DMS153 treated with DMSO at 0.1 percent for 48 hours (cell line): ENCODE measurements at regions not wholly inside any gene's neighbourhood (a gene's known extent, or its start where the extent isn't known, plus 50 kb on each side); places are given as distances from the start of the nearest gene placed in this dataset.
"Not testable (repeated sequence)": the region's sequence is repeated elsewhere in the genome, so short reads cannot be mapped to it uniquely, and the experiment has no call there.

Source experiments
- DNase-seq: peaks from one replicate; lab custom pipeline; 2025; ENCODE audit not compliant: unreplicated experiment; lab: John Stamatoyannopoulos, UW

DNA sequence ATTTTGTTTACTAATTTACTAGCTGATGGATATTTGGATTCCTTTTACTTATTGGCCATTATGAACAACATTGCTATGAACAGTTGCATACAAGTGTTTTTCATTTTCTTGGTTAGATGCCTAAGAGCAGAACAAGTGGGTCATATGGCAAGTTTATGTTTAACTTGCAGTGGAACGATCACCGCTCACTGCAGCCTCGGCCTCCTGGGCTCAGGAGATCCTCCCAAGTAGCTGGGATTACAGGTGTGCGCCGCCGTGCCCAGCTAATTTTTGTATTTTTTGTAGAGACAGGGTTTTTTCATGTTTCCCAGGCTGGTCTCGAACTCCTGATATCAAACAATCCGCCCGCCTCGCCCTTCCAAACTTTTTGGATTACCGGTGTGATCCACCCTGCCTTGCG, 820.5 kb upstream of the TMPRSS15 start:
- no peak for DNase-seq

GRCh38 chr21:19228226-19228625, 824.6 kb upstream of the TMPRSS15 start:
- DNase-seq = no peak

DNA sequence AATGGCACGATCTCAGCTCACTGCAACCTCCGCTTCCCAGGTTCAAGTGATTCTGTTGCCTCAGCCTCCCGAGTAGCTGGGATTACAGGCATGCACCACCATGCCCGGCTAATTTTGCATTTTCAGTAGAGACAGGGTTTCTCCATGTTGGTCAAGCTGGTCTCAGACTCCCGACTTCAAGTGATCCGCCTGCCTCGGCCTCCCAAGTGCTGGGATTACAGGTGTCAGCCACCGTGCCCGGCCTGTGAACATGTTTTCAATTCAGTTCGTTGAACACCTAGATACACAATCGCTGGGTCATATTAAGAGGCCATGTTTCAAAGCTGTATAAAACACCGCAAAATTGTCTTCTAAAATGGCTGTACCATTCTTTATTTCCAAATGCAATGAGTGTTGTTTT, 830.3 kb upstream of the TMPRSS15 start:
- DNase-seq = not testable (repeated sequence)

DNA sequence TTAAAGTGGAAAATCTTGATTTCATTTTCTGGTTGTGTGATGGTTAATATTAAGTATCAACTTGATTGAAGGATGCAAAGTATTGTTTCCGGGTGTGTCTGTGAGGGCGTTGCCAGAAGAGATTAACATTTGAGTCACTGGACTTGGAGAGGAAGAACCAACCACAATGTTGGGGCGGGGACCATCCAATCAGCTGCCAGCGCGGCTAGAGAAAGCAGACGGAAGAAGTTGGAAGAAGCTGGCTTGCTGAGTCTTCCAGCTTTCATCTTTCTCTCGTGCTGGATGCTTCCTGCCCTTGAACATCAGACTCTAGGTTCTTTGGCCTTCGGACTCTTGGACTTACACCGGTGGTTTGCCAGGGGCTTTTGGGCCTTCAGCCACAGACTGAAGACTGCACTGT, 832.6 kb upstream of the TMPRSS15 start:
- DNase-seq = no peak

DNA sequence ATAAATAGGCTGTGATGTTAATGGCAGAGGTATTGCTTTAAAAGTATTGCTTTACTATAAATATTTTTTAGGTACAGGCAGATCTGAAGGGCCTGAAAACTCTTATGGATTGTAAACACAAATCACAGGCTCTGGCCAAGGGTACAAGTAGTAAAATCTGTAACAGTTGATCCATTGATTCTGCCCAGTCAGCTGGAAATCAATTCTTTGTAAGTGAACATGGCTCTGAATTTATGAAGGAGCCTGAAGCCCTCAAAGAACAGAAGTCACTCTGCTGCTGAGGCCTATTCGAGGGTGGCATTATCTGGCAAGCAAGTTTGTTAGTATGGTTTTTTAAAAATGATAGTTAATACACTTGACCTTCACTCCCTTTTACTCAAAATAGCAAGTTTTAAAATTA, 834.0 kb upstream of the TMPRSS15 start:
- no peak for DNase-seq

DNA sequence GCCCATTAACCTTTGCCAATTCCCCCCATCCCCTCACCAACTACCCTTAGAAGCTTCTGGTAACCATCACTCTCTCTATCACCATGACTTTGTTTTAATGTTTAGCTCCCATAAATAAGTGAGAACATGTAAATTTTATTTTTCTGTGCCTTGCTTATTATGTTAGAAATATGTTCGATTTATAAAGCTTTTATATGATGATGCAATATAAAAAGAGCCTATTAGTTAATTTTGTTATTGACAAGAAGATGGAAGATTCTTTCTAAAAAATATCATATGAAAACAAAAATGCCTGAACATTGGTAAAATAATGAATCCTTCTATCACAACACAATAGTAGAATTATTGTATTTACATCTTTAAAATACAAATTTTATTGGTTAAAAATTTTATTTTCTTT, 836.1 kb upstream of the TMPRSS15 start:
- no peak for DNase-seq

DNA sequence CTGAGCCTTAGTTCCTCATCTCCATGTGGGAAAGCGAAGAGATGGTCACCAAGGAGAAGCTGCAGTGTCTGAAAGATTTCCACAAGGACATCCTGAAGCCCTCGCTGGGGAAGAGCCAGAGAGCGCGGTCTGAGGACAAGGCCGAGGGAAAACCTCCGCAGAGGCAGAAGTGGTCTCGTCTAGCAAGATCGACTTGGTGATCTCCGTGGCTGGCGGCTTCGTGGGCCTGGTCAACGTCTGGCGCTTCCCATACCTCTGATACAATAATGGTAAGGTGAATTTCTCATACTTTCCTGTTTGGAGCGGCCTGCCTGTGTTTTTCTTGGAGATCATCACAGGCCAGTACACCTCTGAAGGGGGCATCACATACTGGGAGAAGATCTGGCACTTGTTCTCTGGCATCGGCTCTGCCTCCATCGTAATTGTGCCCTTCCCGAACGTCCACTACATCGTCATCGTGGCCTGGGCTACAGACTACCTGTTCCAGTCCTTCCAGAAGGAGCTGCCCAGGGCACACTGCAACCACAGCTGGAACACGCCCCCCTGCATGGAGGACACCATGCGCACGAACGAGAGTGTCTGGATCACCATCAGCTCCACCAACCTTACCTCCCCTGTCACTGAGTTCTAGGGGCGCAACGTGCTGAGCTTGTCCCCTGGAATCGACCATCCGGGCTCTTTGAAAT, 841.1 kb upstream of the TMPRSS15 start:
- no peak for DNase-seq

- no peak for DNase-seq
These were observed 841.6 kb upstream of the TMPRSS15 start for GRCh38 chr21:19245188-19245580.

GRCh38 chr21:19246018-19246417, 842.4 kb upstream of the TMPRSS15 start:
- no peak for DNase-seq

DNA sequence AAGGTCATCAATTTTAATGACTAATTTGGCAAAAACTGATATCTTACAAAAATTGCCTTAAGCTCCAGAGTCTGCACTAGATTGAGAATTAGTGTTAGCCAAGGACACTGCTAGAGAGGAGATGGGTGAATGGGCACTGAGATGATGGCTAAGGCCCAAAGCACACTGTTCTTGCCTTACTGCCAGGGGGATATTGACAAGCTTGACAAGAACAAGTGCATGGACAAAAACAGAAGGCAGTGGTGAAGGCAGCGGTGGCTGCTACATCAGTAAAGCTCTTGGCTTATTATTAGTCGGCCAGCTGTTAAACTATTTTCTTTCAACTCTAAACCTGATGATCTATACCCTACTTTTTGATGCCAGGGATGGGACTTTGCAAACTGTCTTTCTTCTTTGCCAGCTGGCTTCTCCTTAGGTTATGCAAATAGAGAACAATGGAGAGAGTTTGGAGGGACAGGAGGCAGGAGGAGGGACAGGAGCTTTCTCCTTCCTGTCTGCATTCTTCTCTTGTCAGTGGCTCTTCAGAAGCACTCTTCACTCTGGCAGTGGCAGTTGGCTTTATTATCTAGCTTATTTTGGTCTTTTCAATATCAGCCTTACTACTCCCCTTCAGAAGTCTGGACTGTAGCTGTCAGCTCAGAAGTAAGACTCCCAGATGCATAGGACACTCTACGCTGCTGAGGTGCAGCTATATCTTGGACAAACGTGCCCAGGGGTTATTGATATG, 853.5 kb upstream of the TMPRSS15 start:
- no peak for DNase-seq

GRCh38 chr21:19261731-19262376, 858.3 kb upstream of the TMPRSS15 start:
- DNase-seq = no peak

DNA sequence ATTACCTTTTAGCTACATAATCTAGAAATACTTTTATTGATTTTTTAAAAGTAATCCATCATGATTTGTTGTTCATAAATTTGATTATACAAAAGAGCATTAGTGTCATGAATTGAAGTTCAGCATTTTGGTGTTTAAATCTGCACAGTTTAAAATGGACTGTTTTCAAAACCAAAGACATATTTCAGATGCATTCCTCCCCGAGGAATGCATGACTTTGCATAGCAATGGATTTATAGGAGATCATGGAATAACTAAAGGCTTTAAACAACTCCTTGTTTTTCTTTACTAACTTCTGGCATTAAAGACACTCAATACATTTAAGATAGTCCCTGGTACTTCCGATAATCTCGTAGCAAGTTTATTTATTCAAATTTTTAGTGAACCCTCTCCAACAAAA, 863.1 kb upstream of the TMPRSS15 start:
- DNase-seq = no peak

GRCh38 chr21:19268686-19269085, 865.1 kb upstream of the TMPRSS15 start:
- DNase-seq = no peak

DNA sequence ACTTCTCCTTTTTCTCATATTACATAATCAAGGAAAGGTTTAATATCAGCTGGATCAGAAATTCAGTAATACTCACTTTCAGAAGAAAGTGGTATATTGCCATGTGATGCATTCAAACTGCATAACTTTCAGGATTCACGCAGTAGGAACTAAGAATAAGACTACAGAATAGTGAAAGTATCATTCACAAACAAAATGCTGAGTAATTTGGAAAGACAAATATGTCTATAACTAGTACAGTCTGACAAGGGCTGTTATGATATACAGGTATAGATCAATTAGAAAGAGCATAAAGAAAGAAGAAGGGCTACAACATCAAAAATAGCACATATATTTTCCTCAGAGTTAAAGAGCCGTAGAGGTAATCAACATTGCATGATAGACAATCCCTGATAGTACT, 871.5 kb upstream of the TMPRSS15 start:
- DNase-seq = no peak

DNA sequence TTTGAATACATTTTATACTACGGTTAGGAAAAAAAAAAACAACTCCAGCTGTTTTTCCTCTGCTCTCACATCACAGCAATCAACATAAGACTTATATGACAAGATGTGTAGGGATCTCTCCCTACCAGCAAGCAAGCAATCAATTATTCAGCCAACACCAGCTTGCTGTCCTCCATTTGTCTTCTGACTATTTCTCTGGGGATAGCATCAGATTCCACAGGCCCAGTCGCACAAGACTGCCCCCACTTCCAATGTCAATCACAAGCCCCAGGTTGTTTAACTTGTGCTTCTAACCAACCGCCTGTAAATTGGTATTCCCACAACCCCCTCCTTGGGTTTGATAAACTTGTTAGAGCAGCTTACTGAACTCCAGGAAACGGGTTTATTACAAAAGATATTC, 873.1 kb upstream of the TMPRSS15 start:
- no peak for DNase-seq

DNA sequence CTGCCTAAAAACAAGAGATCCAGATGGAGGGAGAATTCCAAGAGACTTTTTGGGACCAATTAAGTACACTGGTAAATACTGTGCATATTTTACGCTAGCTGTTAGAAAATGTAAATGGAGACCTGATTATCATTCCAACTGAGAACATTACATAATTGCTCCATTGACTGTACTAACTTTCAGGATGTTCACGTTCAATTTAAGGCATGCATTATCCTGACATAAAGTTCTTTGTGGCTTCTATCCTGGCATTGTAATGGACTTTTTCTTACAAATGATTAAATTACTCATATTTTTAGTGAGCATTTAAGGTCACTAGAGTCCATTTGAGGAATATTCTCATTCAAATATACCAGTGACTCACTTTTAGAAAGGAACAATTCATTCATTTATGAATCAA, 883.3 kb upstream of the TMPRSS15 start:
- no peak for DNase-seq

GRCh38 chr21:19290328-19290727, 886.7 kb upstream of the TMPRSS15 start:
- no peak for DNase-seq

DNA sequence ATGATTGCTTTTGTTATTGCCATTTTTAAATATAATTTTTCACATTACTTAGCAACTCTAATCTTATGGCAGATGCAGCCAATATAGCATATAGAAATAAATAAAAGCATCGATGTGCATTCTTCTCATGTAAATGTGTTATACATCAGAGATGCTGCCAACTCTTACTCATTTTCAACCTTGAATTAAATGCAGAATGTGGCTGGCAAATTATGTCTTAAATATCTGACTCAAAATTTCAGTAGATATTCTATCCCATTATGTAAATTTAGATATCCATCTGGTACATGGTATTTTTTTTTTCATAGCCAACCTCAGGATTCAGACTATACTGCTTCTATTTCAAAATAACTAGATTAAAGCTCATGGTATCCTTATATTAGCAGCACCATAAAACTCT, 916.7 kb upstream of the TMPRSS15 start:
- DNase-seq = no peak

GRCh38 chr21:19321688-19322087, 918.1 kb upstream of the TMPRSS15 start:
- no peak for DNase-seq

DNA sequence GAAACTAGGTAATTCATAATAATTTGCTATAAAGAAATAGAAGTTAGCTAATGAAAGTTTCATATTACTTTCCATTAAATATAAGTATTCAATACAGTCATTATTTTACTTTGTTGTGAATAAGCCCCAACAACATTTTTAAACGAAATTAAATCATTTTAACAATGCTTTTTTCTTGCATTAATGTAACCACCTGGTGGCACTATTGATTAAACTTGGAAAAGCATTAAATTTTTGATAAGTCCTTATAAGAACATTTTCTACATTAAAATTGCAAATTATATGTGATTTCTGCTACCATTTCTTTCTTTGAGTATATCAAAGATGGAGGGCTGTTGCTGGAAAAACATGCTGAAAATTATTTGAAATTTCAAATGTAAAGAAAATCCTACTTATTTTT, 918.8 kb upstream of the TMPRSS15 start:
- no peak for DNase-seq

DNA sequence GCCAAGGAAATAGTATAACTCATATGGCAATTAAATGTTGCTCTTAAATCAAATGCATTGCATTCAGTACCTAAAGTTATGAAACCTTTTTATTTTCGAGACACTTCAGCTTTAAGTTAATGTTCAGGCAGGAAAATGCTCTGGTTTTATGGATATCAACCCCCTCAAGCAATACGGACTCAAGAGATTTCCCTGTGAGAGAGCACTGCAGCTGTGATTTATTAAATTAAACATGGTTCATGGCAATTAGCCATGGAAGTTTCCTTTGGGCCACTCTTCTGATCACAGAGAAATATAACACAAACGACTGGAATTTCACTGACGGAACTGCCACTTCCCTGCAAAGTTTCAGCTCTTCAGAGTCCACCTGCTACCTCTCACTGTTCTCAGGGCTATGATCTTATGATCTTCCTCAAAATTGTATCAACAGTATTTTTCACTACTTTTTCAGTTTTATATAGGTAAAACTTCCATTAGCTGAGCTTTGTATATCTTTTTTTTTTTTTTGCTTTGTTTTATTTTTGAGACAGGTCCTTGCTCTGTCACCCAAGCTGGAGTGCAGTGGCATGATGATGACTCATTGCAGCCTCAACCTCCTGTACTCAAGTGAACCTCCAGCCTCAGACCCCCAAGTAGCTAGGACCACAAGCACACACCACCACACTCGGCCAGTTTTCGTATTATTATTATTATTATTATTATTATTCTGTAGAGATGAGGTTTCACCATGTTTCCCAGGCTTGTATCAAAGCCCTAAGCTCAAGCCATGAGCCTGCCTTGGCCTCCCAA, 923.1 kb upstream of the TMPRSS15 start:
- no peak for DNase-seq

- no peak for DNase-seq
These were observed 925.4 kb upstream of the TMPRSS15 start for GRCh38 chr21:19328954-19329353.
